GM12878 (cell line): ENCODE measurements at regions not wholly inside any gene's neighbourhood (a gene's known extent, or its start where the extent isn't known, plus 50 kb on each side); places are given as distances from the start of the nearest gene placed in this dataset.

Experiments
- ATAC-seq: fragments of 200-7000 bp; cut with Tn5 transposase; 3 replicates; pipeline ENCODE4 v1.9.1; 2020; ENCODE audit warnings: mild to moderate bottlenecking, moderate library complexity
- BruUV-seq: library from RNA; stranded (reverse); fragments of 400-500 nt; replicated peaks from 2 replicates; lab custom pipeline; 2021; lab: Mats Ljungman, UMichigan
- CTCF ChIA-PET: fragments of 300-600 bp; sonication (Branson Sonifier 250); formaldehyde crosslinking; extraction: SDS; loops from one replicate; lab custom pipeline; 2021; ENCODE audit warnings: inconsistent platforms; lab: Yijun Ruan, JAX
- POLR2A ChIA-PET: fragments of 350-600 bp; formaldehyde crosslinking; extraction: SDS; loops from one replicate; lab custom pipeline; 2021; ENCODE audit warnings: inconsistent platforms; lab: Charles Lee
- RAD21 ChIA-PET: fragments of 300-600 bp; sonication (Branson Sonifier 250); formaldehyde crosslinking; loops from one replicate; lab custom pipeline; 2023; ENCODE audit warnings: antibody characterized with exemption; ENCODE audit not compliant: unreplicated experiment; lab: Charles Lee
- SMC1A ChIA-PET: fragments of 300-600 bp; sonication (Branson Sonifier 250); formaldehyde crosslinking; loops from one replicate; lab custom pipeline; 2023; ENCODE audit not compliant: unreplicated experiment, uncharacterized antibody; lab: Charles Lee
- DNase-seq: peaks from one replicate; pipeline ENCODE4 v3.0.0-alpha.2; 2011; ENCODE audit warnings: low read depth, low spot score
- FAIRE-seq: peaks from 3 replicates; lab custom pipeline; 2011; peaks lifted over from hg19 to GRCh38; lab: Jason Lieb, UNC
- H2AFZ ChIP-seq: 2 replicates; pipeline ENCODE4 v1.6.0; 2011; ENCODE audit warnings: low read depth, low read length, control low read depth; ENCODE audit not compliant: control insufficient read depth
- H3K27ac ChIP-seq: 2 replicates; pipeline ENCODE4 v1.5.1; 2011; ENCODE audit warnings: control low read depth; ENCODE audit not compliant: control insufficient read depth, insufficient read depth
- H3K27me3 ChIP-seq, 2 experiments: replicated peaks in 1 of 2; 2 replicates each; pipeline versions ENCODE4 v1.6.0 to v1.6.1; 2011; ENCODE audit warnings: low read length in 1 of 2; ENCODE audit not compliant: control insufficient read depth in 2 of 2, insufficient read depth in 2 of 2
- H3K36me3 ChIP-seq, 2 experiments: 2 replicates each; pipeline ENCODE4 v1.5.1; 2011; ENCODE audit warnings: low read length in 1 of 2; ENCODE audit not compliant: control insufficient read depth in 2 of 2, insufficient read depth in 2 of 2
- H3K4me1 ChIP-seq: 2 replicates; pipeline ENCODE4 v1.6.1; 2011; ENCODE audit warnings: mild to moderate bottlenecking, low read length, moderate library complexity, mixed read lengths; ENCODE audit not compliant: control insufficient read depth, insufficient read depth
- H3K4me2 ChIP-seq: 2 replicates; pipeline ENCODE4 v1.6.0; 2011; ENCODE audit warnings: control low read depth; ENCODE audit not compliant: control insufficient read depth, insufficient read depth
- H3K4me3 ChIP-seq: fragments of 200-600 bp; sonication (generic); 2 replicates; pipeline ENCODE4 v1.5.1; 2016
- H3K79me2 ChIP-seq: 2 replicates; pipeline ENCODE4 v1.6.0; 2011; ENCODE audit warnings: low read length; ENCODE audit not compliant: control insufficient read depth, insufficient read depth
- H3K9ac ChIP-seq: 2 replicates; pipeline ENCODE4 v1.8.0; 2011; ENCODE audit warnings: low read length, control low read depth, mixed read lengths; ENCODE audit not compliant: control insufficient read depth, insufficient read depth
- H3K9me3 ChIP-seq: replicated peaks from 3 replicates; pipeline ENCODE4 v1.5.1; 2011; ENCODE audit warnings: mild to moderate bottlenecking, low read length; ENCODE audit not compliant: control insufficient read depth, insufficient read depth
- H4K20me1 ChIP-seq: 2 replicates; pipeline ENCODE4 v1.6.0; 2011; ENCODE audit not compliant: control insufficient read depth, insufficient read depth
- ESRRA ChIP-seq: IDR thresholded peaks from 2 replicates; pipeline ENCODE4 v1.6.1; 2012; ENCODE audit warnings: mild to moderate bottlenecking, low read length, improper control_type of control experiment
- EZH2 ChIP-seq: IDR thresholded peaks from 2 replicates; pipeline ENCODE4 v1.6.1; 2012; ENCODE audit warnings: low read depth, mild to moderate bottlenecking, control low read depth, inconsistent platforms, low read length, borderline replicate concordance; ENCODE audit not compliant: control insufficient read depth
- MYC ChIP-seq: IDR thresholded peaks from 2 replicates; pipeline ENCODE4 v1.6.1; 2011; ENCODE audit warnings: mild to moderate bottlenecking, low read length, moderate library complexity, inconsistent platforms; ENCODE audit not compliant: insufficient read depth, insufficient replicate concordance, insufficient read length, severe bottlenecking
- NRF1 ChIP-seq: conservative IDR thresholded peaks from 2 replicates; pipeline ENCODE4 v1.6.1; 2011; ENCODE audit warnings: mild to moderate bottlenecking, low read depth, low read length, improper control_type of control experiment
- POLR2AphosphoS2 ChIP-seq: IDR thresholded peaks from 2 replicates; pipeline ENCODE4 v1.6.1; 2011; ENCODE audit warnings: low read depth, mild to moderate bottlenecking, low read length, improper control_type of control experiment, moderate library complexity
- RAD21 ChIP-seq: IDR thresholded peaks from 2 replicates; pipeline ENCODE4 v1.6.1; 2011; ENCODE audit warnings: mild to moderate bottlenecking, low read depth, low read length, moderate library complexity; ENCODE audit not compliant: insufficient read depth
- SMAD1 ChIP-seq: fragments of 450-650 bp; IDR thresholded peaks from 2 replicates; pipeline ENCODE4 v1.6.1; 2018; ENCODE audit warnings: mild to moderate bottlenecking, low read depth; ENCODE audit not compliant: partially characterized antibody
- TCF7 ChIP-seq: IDR thresholded peaks from 2 replicates; pipeline ENCODE4 v1.6.1; 2014; ENCODE audit warnings: antibody characterized with exemption, borderline replicate concordance
- in situ Hi-C: fragments of 300-500 bp; cut with MboI; formaldehyde crosslinking; loops from 9 replicates; pipeline ENCODE4 v1.14.3; 2018; ENCODE audit warnings: mixed read lengths
- intact Hi-C: fragments of 100-400 bp; cut with micrococcal nuclease; formaldehyde crosslinking; loops from one replicate; pipeline ENCODE4 v1.14.2; 2022; ENCODE audit not compliant: unreplicated experiment
- TF ChIP-seq, protein P1 (sequence below): fragments of 450-650 bp; IDR thresholded peaks from 2 replicates; pipeline ENCODE4 v1.6.1; 2017; ENCODE audit warnings: antibody characterized with exemption, mild to moderate bottlenecking, moderate library complexity
- TF ChIP-seq, protein P2 (sequence below): fragments of 450-650 bp; IDR thresholded peaks from 2 replicates; pipeline ENCODE4 v1.6.1; 2017; ENCODE audit warnings: mild to moderate bottlenecking, moderate library complexity
- TF ChIP-seq, protein P3 (sequence below): fragments of 450-650 bp; conservative IDR thresholded peaks from 2 replicates; pipeline ENCODE4 v1.6.1; 2017; ENCODE audit warnings: mild to moderate bottlenecking, moderate library complexity

DNA sequence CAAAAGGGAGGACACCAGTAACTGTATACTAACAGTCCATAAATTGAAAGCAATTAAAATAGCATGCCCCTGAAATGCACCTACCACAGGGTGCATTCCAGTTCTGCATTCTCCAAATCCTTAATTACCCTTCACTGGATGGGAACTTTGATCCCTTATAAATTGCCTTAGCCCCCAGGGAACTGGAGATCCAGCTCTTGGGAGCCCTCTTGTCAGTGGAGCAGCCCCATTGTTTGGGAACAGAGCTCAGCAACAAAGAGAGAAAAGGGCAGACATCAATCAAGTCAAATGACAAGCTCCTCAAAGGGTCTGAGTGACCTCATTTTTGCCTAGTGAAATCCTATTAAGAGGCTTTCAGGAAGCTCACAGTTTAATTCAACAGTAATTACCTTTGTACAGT, 472.6 kb downstream of the XPNPEP1 start:
- SMC1A ChIA-PET: interaction anchor here (1.0 kb wide), 1 partner anchor 10 kb away, joined by 3 read pairs; no protein-coding TSS in a partner anchor
- Histone ChIP-seq H3K36me3 (no peaks in the 10 kb centered on the region), H2AFZ (no peak overlapping the region)
- TF ChIP-seq, protein P1, sequence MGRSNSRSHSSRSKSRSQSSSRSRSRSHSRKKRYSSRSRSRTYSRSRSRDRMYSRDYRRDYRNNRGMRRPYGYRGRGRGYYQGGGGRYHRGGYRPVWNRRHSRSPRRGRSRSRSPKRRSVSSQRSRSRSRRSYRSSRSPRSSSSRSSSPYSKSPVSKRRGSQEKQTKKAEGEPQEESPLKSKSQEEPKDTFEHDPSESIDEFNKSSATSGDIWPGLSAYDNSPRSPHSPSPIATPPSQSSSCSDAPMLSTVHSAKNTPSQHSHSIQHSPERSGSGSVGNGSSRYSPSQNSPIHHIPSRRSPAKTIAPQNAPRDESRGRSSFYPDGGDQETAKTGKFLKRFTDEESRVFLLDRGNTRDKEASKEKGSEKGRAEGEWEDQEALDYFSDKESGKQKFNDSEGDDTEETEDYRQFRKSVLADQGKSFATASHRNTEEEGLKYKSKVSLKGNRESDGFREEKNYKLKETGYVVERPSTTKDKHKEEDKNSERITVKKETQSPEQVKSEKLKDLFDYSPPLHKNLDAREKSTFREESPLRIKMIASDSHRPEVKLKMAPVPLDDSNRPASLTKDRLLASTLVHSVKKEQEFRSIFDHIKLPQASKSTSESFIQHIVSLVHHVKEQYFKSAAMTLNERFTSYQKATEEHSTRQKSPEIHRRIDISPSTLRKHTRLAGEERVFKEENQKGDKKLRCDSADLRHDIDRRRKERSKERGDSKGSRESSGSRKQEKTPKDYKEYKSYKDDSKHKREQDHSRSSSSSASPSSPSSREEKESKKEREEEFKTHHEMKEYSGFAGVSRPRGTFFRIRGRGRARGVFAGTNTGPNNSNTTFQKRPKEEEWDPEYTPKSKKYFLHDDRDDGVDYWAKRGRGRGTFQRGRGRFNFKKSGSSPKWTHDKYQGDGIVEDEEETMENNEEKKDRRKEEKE: no peak
- no peak for TF ChIP-seq TCF7
- TF ChIP-seq ESRRA: no peak
- no peak for TF ChIP-seq MYC
- no peak for TF ChIP-seq NRF1
- no peak for TF ChIP-seq EZH2
- TF ChIP-seq, protein P2, sequence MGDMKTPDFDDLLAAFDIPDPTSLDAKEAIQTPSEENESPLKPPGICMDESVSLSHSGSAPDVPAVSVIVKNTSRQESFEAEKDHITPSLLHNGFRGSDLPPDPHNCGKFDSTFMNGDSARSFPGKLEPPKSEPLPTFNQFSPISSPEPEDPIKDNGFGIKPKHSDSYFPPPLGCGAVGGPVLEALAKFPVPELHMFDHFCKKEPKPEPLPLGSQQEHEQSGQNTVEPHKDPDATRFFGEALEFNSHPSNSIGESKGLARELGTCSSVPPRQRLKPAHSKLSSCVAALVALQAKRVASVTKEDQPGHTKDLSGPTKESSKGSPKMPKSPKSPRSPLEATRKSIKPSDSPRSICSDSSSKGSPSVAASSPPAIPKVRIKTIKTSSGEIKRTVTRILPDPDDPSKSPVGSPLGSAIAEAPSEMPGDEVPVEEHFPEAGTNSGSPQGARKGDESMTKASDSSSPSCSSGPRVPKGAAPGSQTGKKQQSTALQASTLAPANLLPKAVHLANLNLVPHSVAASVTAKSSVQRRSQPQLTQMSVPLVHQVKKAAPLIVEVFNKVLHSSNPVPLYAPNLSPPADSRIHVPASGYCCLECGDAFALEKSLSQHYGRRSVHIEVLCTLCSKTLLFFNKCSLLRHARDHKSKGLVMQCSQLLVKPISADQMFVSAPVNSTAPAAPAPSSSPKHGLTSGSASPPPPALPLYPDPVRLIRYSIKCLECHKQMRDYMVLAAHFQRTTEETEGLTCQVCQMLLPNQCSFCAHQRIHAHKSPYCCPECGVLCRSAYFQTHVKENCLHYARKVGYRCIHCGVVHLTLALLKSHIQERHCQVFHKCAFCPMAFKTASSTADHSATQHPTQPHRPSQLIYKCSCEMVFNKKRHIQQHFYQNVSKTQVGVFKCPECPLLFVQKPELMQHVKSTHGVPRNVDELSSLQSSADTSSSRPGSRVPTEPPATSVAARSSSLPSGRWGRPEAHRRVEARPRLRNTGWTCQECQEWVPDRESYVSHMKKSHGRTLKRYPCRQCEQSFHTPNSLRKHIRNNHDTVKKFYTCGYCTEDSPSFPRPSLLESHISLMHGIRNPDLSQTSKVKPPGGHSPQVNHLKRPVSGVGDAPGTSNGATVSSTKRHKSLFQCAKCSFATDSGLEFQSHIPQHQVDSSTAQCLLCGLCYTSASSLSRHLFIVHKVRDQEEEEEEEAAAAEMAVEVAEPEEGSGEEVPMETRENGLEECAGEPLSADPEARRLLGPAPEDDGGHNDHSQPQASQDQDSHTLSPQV: no peak
- TF ChIP-seq POLR2AphosphoS2: no peak
- TF ChIP-seq, protein P3, sequence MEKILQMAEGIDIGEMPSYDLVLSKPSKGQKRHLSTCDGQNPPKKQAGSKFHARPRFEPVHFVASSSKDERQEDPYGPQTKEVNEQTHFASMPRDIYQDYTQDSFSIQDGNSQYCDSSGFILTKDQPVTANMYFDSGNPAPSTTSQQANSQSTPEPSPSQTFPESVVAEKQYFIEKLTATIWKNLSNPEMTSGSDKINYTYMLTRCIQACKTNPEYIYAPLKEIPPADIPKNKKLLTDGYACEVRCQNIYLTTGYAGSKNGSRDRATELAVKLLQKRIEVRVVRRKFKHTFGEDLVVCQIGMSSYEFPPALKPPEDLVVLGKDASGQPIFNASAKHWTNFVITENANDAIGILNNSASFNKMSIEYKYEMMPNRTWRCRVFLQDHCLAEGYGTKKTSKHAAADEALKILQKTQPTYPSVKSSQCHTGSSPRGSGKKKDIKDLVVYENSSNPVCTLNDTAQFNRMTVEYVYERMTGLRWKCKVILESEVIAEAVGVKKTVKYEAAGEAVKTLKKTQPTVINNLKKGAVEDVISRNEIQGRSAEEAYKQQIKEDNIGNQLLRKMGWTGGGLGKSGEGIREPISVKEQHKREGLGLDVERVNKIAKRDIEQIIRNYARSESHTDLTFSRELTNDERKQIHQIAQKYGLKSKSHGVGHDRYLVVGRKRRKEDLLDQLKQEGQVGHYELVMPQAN: no peak
- TF ChIP-seq RAD21: no peak
- no peak for TF ChIP-seq SMAD1
- TF ChIP-seq, all 136 proteins: peak for 0
- ChIA-PET RAD21 (no interaction called here), POLR2A (no interaction called here), CTCF (no interaction called here)
- Histone ChIP-seq H3K9ac (no peak overlapping the region), H3K9me3 (no peaks in the 10 kb centered on the region), H3K79me2 (no peaks in the 10 kb centered on the region), H3K4me2 (no peak overlapping the region), H3K27me3 (no peaks in the 10 kb centered on the region), H3K27ac (no peak overlapping the region), H4K20me1 (no peaks in the 10 kb centered on the region), H3K4me1 (no peaks in the 10 kb centered on the region), H3K4me3 (no peak overlapping the region)
- intact Hi-C loops: no loop called here
- in situ Hi-C loops: no loop called here
- BruUV-seq: no TSS peak
- ATAC-seq: no peak
- no peak for DNase-seq
- FAIRE-seq: no peak
